Esophagus muscularis mucosa (tissue), 4 donors: ENCODE measurements at regions not wholly inside any gene's neighbourhood (a gene's known extent, or its start where the extent isn't known, plus 50 kb on each side); places are given as distances from the start of the nearest gene placed in this dataset.

Source experiments
- DNase-seq: peaks from one replicate; pipeline ENCODE4 v3.0.0-alpha.2; 2017; ENCODE audit errors: extremely low spot score
- H3K27ac ChIP-seq, 4 donors: fragments of 200-600 bp; sonication (generic); replicated peaks in 1 of 4; 1 replicate in 3 of 4; 2 replicates in 1 of 4; pipeline ENCODE4 v1.5.1; 2016 to 2019; ENCODE audit warnings: mild to moderate bottlenecking in 1 of 4
- H3K27me3 ChIP-seq, 4 donors: fragments of 200-600 bp; sonication (generic); one replicate each; pipeline versions ENCODE4 v1.5.1 to v1.6.0; 2016 to 2019
- H3K36me3 ChIP-seq, 4 donors: fragments of 200-600 bp; sonication (generic); one replicate each; pipeline ENCODE4 v1.5.1; 2016 to 2019
- H3K4me1 ChIP-seq, 4 donors: fragments of 200-600 bp; sonication (generic); one replicate each; pipeline ENCODE4 v1.5.1; 2016 to 2019
- H3K4me3 ChIP-seq, 4 donors: fragments of 200-600 bp; sonication (generic); 1 replicate in 2 of 4; 2 replicates in 2 of 4; pipeline ENCODE4 v1.5.1; 2016 to 2019; ENCODE audit warnings: mild to moderate bottlenecking in 4 of 4, moderate library complexity in 1 of 4
- H3K9me3 ChIP-seq, 4 donors: fragments of 200-600 bp; sonication (generic); 1 replicate in 3 of 4; 2 replicates in 1 of 4; pipeline ENCODE4 v1.5.1; 2016 to 2019
- CTCF ChIP-seq, 3 experiments: fragments of 200-600 bp in 2 of 3; fragments of 450-650 bp in 1 of 3; sonication (generic) in 2 of 3; IDR thresholded peaks; one replicate each; pipeline ENCODE4 v1.5.1; 2017 to 2019; ENCODE audit warnings: antibody characterized with exemption in 3 of 3, mild to moderate bottlenecking in 2 of 3, moderate library complexity in 1 of 3
- EP300 ChIP-seq: sonication (generic); formaldehyde crosslinking; IDR thresholded peaks from one replicate; pipeline ENCODE4 v1.6.1; 2017; ENCODE audit warnings: antibody characterized with exemption
- POLR2A ChIP-seq: fragments of 450-650 bp; IDR thresholded peaks from one replicate; pipeline ENCODE4 v1.6.1; 2017; ENCODE audit warnings: antibody characterized with exemption, moderate library complexity, mild to moderate bottlenecking, low read depth
- POLR2AphosphoS5 ChIP-seq, 2 donors: sonication (generic); formaldehyde crosslinking; IDR thresholded peaks; one replicate each; pipeline ENCODE4 v1.6.1; 2017; ENCODE audit warnings: antibody characterized with exemption in 2 of 2
- WGBS: methylation state at CpG from one replicate; pipeline ENCODE4 v1.1.5; 2018; 5-methylcytosine and 5-hydroxymethylcytosine counted together
- intact Hi-C: fragments of 100-400 bp; cut with DNase I; formaldehyde crosslinking; loops from one replicate; pipeline ENCODE4 v1.15.1; 2023

- Histone ChIP-seq H3K4me3 (no peak overlapping the region), H3K27ac (no peak overlapping the region), H3K36me3 (no peaks in the 10 kb centered on the region), H3K27me3 (no peaks in the 10 kb centered on the region), H3K4me1 (peaks cover 0 to 5% (median 0%) of the 10 kb centered on the region in 4 donors), H3K9me3 (no peaks in the 10 kb centered on the region)
- intact Hi-C loops, result no loop called here
- peak; percentile 90 for DNase-seq
- no peak for TF ChIP-seq EP300
- TF ChIP-seq POLR2A, result no peak
- TF ChIP-seq CTCF (IDR thresholded peaks at IDR 0.05), result no peak
- no peak for TF ChIP-seq POLR2AphosphoS5 (IDR thresholded peaks at IDR 0.05)
- WGBS, result 93% methylated on average over 6 of the region's 7 CpGs
Observed at GRCh38 chr2:790634-791245, 113.5 kb upstream of the TMEM18 start.

GRCh38 chr2:790081-790480 is 112.9 kb upstream of the TMEM18 start:
- peak; percentile 77 for DNase-seq
- intact Hi-C loops, result no loop called here
- no peaks in the 10 kb centered on the region for H3K9me3 ChIP-seq
- no peaks in the 10 kb centered on the region for H3K27me3 ChIP-seq
- peaks cover 0 to under 1% (median 0%) of the 10 kb centered on the region in 4 donors for H3K4me1 ChIP-seq
- no peaks in the 10 kb centered on the region for H3K36me3 ChIP-seq
- H3K27ac ChIP-seq, result no peak overlapping the region
- 100% methylated on average over 2 of the region's 3 CpGs for WGBS
- TF ChIP-seq POLR2AphosphoS5 (IDR thresholded peaks at IDR 0.05), result no peak
- no peak overlapping the region for H3K4me3 ChIP-seq

DNA sequence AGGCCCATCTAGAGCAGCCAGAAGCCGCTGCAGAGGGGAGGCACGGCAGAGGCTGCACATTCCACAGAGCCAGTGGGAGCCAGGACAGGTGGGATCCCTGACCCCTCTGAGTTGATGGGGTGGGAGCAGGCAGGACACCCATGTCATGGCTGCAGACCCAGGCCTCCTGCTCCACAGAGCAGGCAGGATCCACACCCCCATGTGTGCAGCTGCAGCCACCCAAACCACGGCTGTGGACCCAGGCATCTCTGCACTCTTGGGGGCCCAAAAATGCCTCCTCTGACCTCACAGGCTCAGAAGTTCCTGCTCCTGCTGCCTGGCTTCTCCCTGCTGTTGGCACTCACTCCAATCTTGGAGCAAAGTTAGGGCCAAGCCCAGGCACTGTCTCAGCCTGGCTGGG is 112.3 kb upstream of the TMEM18 start:
- no peak for TF ChIP-seq CTCF (IDR thresholded peaks at IDR 0.05)
- no peak for TF ChIP-seq EP300
- no peak for TF ChIP-seq POLR2A
- TF ChIP-seq POLR2AphosphoS5 (IDR thresholded peaks at IDR 0.05), result no peak
- DNase-seq, result peak; percentile 53
- Histone ChIP-seq H3K4me1 (no peaks in the 10 kb centered on the region), H3K36me3 (no peaks in the 10 kb centered on the region), H3K4me3 (no peak overlapping the region), H3K27ac (no peak overlapping the region), H3K27me3 (no peaks in the 10 kb centered on the region), H3K9me3 (no peaks in the 10 kb centered on the region)
- 97% methylated on average over 2 of the region's 3 CpGs for WGBS
- intact Hi-C loops, result no loop called here

- Histone ChIP-seq H3K27ac (no peak overlapping the region), H3K4me3 (no peak overlapping the region), H3K4me1 (no peaks in the 10 kb centered on the region), H3K36me3 (no peaks in the 10 kb centered on the region), H3K27me3 (no peaks in the 10 kb centered on the region), H3K9me3 (peaks cover 0 to 2% (median 0%) of the 10 kb centered on the region in 4 donors)
- WGBS, result 83% methylated on average over 10 of the region's 17 CpGs
- intact Hi-C loops, result no loop called here
- DNase-seq, result peak; percentile 82
- TF ChIP-seq EP300 (no peak), CTCF (IDR thresholded peaks at IDR 0.05) (no peak)
Observed at GRCh38 chr2:788227-789032, 111.2 kb upstream of the TMEM18 start.

GRCh38 chr2:784753-785152 is 107.5 kb upstream of the TMEM18 start:
- no peak for DNase-seq
- Histone ChIP-seq H3K9me3 (peaks cover 0 to 6% (median 0%) of the 10 kb centered on the region in 4 donors), H3K27ac (no peak overlapping the region), H3K27me3 (peaks cover 0 to 16% (median 0%) of the 10 kb centered on the region in 4 donors), H3K4me3 (no peak overlapping the region), H3K36me3 (no peaks in the 10 kb centered on the region), H3K4me1 (no peaks in the 10 kb centered on the region)
- intact Hi-C loops, result no loop called here
- TF ChIP-seq POLR2A (no peak), CTCF (IDR thresholded peaks at IDR 0.05) (no peak), EP300 (no peak), POLR2AphosphoS5 (IDR thresholded peaks at IDR 0.05) (no peak)
